Right lobe of liver (tissue), 6 donors: ENCODE measurements at regions not wholly inside any gene's neighbourhood (a gene's known extent, or its start where the extent isn't known, plus 50 kb on each side); places are given as distances from the start of the nearest gene placed in this dataset.

Source experiments
- ATAC-seq, 4 donors: fragments of 200-7000 bp; cut with Tn5 transposase; one replicate each; pipeline ENCODE4 v1.9.1; 2020; ENCODE audit warnings: mild to moderate bottlenecking in 4 of 4, moderate library complexity in 4 of 4
- DNase-seq, 3 donors: peaks; one replicate each; pipeline ENCODE4 v3.0.0-alpha.2; 2020
- H3K27ac ChIP-seq, 3 donors: fragments of 200-600 bp; one replicate each; pipeline ENCODE4 v1.8.0; 2022
- H3K27me3 ChIP-seq, 2 donors: fragments of 200-600 bp; one replicate each; pipeline ENCODE4 v1.8.0; 2022
- H3K36me3 ChIP-seq, 4 donors: fragments of 200-600 bp; sonication (generic) in 1 of 4; one replicate each; pipeline versions ENCODE4 v1.5.1 to v1.8.0; 2017 to 2022; ENCODE audit warnings: control low read depth in 1 of 4
- H3K4me1 ChIP-seq, 4 donors: fragments of 200-600 bp; sonication (generic) in 1 of 4; one replicate each; pipeline versions ENCODE4 v1.5.1 to v1.8.0; 2017 to 2022; ENCODE audit warnings: control low read depth in 1 of 4
- H3K4me3 ChIP-seq, 3 donors: fragments of 200-600 bp; one replicate each; pipeline ENCODE4 v1.8.0; 2022
- H3K9me3 ChIP-seq, 4 donors: fragments of 200-600 bp; sonication (generic) in 1 of 4; one replicate each; pipeline versions ENCODE4 v1.5.1 to v1.8.0; 2017 to 2022; ENCODE audit warnings: control low read depth in 1 of 4
- CTCF ChIP-seq, 4 donors: fragments of 200-600 bp in 3 of 4; fragments of 450-650 bp in 1 of 4; IDR thresholded peaks; one replicate each; pipeline versions ENCODE4 v1.5.1 to v1.8.0; 2016 to 2022; ENCODE audit warnings: antibody characterized with exemption in 4 of 4, mild to moderate bottlenecking in 2 of 4
- POLR2A ChIP-seq: fragments of 450-650 bp; IDR thresholded peaks from one replicate; pipeline ENCODE4 v1.6.1; 2017; ENCODE audit warnings: antibody characterized with exemption, mild to moderate bottlenecking
- WGBS: methylation state at CpG from one replicate; pipeline ENCODE4 v1.1.6; 2018; ENCODE audit warnings: low coverage, low lambda C conversion rate; ENCODE audit not compliant: insufficient coverage; ENCODE audit errors: missing lambda C conversion rate; 5-methylcytosine and 5-hydroxymethylcytosine counted together
- intact Hi-C, 2 donors: fragments of 100-400 bp; cut with DNase I; formaldehyde crosslinking; loops; one replicate each; pipeline versions ENCODE4 v1.11.2 to v1.14.1; 2022
- donor health status: DM: no; HTN: yes; CAD: no.
- donor health status: DM: no; HTN: no; CAD: no.
- donor health status: DM: no; HTN: no; CAD: no.
- donor health status: DM: no; HTN: yes; CAD: no.
- donor health status: DM: no; HTN: yes; CAD: no.

- Histone ChIP-seq H3K9me3 (peaks cover 0 to 2% (median 0%) of the 10 kb centered on the region in 4 donors), H3K27me3 (no peaks in the 10 kb centered on the region), H3K36me3 (no peaks in the 10 kb centered on the region), H3K4me3 (no peak overlapping the region), H3K27ac (no peak overlapping the region), H3K4me1 (no peaks in the 10 kb centered on the region)
- intact Hi-C loops: no loop called here
- TF ChIP-seq POLR2A: no peak
- no peak for TF ChIP-seq CTCF (IDR thresholded peaks at IDR 0.05)
- ATAC-seq (no peak), DNase-seq (no peak)
- WGBS: 82% methylated on average over 4 of the region's 4 CpGs
These were observed 61.1 kb upstream of the PWP1 start for GRCh38 chr12:107624493-107624892.

- no peak overlapping the region for H3K4me3 ChIP-seq
- DNase-seq (no peak), ATAC-seq (peak in 1 of 4 donors; percentile 48)
- no peaks in the 10 kb centered on the region for H3K4me1 ChIP-seq
- intact Hi-C loops: no loop called here
- H3K36me3 ChIP-seq: no peaks in the 10 kb centered on the region
- H3K27ac ChIP-seq: no peak overlapping the region
- H3K27me3 ChIP-seq: no peaks in the 10 kb centered on the region
- WGBS: 31% methylated on average over 3 of the region's 3 CpGs
- TF ChIP-seq POLR2A: no peak
- TF ChIP-seq CTCF (IDR thresholded peaks at IDR 0.05): no peak
- no peaks in the 10 kb centered on the region for H3K9me3 ChIP-seq
These were observed 53.9 kb upstream of the PWP1 start for GRCh38 chr12:107631715-107632114.

- H3K4me1 ChIP-seq: no peaks in the 10 kb centered on the region
- H3K27me3 ChIP-seq: no peaks in the 10 kb centered on the region
- intact Hi-C loops: no loop called here
- H3K27ac ChIP-seq: no peak overlapping the region
- ATAC-seq (no peak), DNase-seq (no peak)
- WGBS: 66% methylated on average over 4 of the region's 5 CpGs
- H3K36me3 ChIP-seq: no peaks in the 10 kb centered on the region
- TF ChIP-seq CTCF (IDR thresholded peaks at IDR 0.05): no peak
- no peak for TF ChIP-seq POLR2A
- no peak overlapping the region for H3K4me3 ChIP-seq
- H3K9me3 ChIP-seq: no peaks in the 10 kb centered on the region
These were observed 53.4 kb upstream of the PWP1 start for GRCh38 chr12:107632246-107632645.

GRCh38 chr12:107634530-107634929 is 51.1 kb upstream of the PWP1 start:
- DNase-seq (no peak), ATAC-seq (no peak)
- H3K4me3 ChIP-seq: no peak overlapping the region
- 50% methylated on average over 10 of the region's 10 CpGs for WGBS
- no peaks in the 10 kb centered on the region for H3K36me3 ChIP-seq
- intact Hi-C loops: no loop called here
- TF ChIP-seq CTCF (IDR thresholded peaks at IDR 0.05) (no peak), POLR2A (no peak)
- H3K27ac ChIP-seq: no peak overlapping the region
- H3K9me3 ChIP-seq: no peaks in the 10 kb centered on the region
- H3K27me3 ChIP-seq: no peaks in the 10 kb centered on the region
- H3K4me1 ChIP-seq: no peaks in the 10 kb centered on the region

- Histone ChIP-seq H3K4me1 (no peaks in the 10 kb centered on the region), H3K9me3 (no peaks in the 10 kb centered on the region), H3K27ac (no peak overlapping the region), H3K27me3 (no peaks in the 10 kb centered on the region), H3K4me3 (no peak overlapping the region), H3K36me3 (no peaks in the 10 kb centered on the region)
- no peak for DNase-seq
- no peak for TF ChIP-seq CTCF (IDR thresholded peaks at IDR 0.05)
- TF ChIP-seq POLR2A: no peak
- no peak for ATAC-seq
- WGBS: 66% methylated on average over 7 of the region's 8 CpGs
- intact Hi-C loops: no loop called here
These were observed 50.5 kb upstream of the PWP1 start for GRCh38 chr12:107635139-107635538.
